ENCODE measurements at regions not wholly inside any gene's neighbourhood (a gene's known extent, or its start where the extent isn't known, plus 50 kb on each side); places are given as distances from the start of the nearest gene placed in this dataset.
"Not testable (repeated sequence)": the region's sequence is repeated elsewhere in the genome, so short reads cannot be mapped to it uniquely, and the experiment has no call there.

DNA sequence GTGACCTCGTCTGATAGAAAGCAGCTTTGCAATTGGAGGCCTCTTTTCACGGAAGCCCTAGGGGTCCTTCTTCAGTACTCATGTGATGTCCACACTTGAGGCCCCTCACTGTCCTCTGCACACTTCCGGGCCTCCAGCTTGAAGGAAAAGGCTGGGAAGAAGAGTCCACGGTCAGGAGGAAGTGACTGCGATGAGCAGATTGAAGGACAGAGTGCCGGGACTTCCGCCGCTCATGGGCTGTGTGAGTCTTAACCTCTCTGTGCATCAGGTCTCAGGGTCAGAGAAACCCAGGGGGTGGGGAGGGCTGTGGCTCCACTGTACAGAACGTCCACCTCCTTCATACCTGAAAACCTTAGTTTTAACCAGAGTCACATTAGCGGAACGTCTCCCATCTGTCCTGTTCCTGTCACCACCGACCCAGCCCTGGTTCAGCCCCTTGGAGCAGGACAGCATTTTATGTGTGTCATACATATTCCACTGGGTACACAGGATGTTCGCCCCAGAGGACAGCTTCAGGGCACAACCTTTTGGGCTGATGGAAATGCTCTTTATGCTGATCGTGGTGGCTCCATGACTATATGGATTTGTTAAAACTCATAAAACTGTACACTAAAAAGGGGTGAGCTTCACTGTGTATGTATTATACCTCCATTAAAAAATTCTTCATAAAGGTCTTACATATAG, 51.0 kb upstream of the SORCS2 start:
- DNase-seq: no peak

DNA sequence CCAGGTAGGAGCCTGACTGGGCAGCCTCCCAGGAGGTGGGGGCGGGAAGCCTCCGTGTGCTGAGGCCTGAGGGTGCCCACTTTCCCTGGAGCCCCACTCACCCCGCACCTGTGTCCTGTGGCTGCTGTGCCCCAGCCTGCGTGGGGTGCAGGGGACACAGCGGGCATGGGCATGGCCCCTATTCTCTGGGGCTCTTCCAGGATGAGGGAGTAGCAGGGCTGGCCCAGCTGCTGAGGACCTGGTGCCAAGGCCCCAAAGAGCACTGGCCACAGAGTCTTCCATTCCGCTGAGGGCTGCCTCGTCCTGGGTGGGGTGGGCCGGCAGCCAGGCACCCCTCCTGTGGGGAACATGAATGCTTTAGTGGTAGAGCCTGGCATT, 51.7 kb upstream of the SORCS2 start:
- no peak for DNase-seq

DNA sequence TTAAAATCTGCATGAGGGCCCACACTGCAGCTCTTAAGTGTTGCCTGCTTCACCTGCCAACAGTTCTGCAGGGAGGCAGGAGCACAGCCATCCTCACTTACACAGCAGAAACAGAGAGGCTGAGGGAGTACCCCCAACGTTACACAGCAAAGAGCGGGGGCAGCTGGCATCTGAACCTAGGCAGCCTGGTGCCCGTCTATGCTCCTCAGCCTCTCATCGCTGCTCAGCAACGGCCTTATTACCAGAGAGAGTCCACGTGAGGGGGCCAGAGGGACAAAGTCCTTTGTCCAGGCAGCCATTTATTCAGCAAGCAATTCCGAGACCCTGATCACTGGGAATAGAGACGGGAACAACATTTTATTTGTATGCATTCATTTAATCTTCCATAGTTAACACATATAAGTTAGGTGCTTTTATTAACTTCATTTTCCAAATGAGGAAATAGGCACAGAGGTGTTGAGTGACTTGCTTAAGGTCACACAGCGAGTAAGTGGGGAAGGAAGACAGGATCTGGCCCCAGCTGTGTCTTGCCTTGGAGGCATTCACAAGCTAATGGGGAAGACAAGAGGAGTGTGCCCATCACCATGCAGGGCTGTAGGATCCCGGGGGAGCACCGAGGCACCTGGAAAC, 52.2 kb upstream of the SORCS2 start:
- DNase-seq: no peak

DNA sequence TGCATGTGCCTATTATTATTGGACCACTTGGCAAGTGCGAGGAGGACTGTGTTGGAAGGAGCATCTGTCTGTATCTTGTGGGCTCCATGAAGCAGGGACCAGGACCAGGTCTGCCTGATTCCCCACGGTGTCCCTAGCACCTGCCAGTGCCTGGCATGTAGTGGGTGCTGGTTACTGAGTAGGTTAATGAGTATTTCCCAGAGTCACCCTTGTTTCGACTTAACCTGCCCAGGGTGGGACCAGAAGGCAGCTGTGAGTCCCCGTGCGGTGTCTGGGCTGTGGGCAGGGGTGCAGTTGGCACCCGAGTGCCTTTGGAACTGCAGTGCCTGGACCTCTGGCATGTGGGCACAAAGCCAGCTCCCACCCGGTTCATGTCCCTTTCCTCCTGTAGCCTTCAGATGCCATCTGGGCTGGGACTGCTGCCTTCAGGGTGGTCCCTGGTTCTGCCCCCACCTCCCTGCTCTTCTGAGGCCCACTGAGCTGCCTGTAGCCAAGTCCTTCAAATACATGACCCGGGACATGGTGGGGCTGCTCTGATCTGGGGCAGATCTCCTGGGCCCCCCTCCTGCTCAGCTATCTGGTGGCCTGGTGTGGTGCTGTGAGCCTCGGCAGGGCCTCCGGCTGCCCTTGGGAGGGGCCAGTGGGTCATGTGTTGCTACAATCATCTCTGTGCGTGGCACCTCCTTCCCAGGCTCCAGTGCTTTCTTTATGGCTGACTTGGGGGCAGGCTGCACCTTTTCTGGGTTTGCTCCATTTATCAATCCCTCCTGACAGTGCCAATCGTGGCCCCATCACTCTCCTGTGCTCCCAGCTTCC, 53.0 kb upstream of the SORCS2 start:
- no peak for DNase-seq

DNA sequence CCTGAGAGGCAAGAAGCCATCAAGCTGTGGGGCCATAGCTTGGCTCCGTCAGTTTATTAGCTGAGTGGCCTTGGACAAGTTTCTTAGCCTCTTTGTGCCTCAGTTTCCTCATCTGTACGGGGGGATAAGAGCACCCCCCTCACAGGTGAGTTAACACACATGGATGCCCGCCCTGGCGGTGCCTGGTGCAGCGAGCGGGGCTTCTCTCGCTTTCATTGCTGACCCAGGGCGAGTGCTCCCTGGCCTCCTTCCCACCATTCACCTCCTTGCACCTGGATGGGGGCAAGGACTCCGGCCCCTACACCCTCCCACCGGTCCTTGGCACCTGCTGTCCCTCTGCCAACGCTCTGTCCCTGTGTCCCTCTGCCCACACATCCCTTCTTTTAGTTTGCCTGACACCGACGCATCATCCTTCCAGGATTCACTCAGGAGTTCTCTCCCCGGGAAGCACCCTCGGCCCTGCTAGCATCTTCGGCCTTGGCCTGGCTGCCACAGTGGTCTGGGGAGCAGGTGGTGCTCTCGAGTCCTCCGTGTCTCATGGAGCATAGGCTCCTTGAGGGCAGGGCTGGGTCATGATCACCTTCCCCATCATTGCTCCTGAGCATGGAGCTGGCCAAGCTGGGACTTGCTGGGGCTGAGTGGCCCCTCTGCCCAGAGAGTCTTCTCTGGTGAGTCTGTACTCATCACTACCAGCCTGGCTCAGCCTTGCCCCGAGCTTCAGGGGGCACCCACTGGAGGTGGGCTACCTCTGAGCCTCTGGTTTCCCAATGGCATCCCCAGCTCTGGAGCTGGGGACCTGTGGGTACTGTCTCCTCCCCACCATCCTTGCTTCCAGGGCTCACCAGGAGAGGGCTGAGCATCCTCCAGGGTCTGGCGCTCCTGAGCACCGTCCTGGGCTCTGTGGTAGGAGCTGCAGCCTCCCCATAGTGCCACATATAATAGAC, 53.8 kb upstream of the SORCS2 start:
- DNase-seq: no peak

DNA sequence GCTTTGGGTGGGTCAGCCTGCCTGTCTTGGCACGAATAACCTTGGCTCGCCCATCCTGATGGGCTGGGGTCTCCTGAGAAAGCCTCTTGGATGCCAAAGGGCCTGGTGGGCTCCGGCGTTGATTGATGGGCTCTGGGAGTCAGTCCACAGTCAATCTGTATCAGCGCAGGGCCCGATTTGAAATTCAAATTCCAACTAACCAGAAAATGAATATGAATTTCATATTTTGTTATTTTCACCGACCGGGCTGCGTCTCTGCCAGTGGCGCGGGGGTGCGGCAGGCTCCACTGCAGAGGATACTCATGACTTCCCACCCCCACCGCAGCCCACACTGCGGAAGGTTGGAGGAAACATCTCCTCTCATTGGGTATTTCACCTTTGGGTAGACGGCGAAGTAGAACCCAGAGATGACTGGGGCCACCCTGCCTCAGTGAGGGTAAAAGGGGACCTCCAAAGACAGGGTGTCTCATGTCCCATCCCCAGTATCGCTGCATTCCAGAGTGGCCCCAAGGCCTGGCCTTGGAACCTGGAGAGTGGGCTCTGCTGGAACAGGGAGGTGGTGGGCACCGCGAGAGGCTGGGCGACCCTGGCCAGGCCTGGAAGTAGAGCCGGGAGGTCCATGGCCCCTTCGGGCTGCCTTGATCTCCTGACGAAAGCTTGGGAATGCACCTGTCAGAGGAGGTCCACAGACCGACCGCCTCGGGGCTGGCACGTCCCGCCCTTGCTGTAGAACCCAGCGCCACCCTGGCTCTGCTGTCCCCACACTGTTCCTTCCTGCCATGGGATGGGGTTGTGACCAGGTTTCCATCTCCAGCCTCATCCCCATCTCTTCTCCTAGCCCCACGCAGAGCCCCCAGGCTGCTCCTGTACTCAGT, 54.8 kb upstream of the SORCS2 start:
- no peak for DNase-seq

DNA sequence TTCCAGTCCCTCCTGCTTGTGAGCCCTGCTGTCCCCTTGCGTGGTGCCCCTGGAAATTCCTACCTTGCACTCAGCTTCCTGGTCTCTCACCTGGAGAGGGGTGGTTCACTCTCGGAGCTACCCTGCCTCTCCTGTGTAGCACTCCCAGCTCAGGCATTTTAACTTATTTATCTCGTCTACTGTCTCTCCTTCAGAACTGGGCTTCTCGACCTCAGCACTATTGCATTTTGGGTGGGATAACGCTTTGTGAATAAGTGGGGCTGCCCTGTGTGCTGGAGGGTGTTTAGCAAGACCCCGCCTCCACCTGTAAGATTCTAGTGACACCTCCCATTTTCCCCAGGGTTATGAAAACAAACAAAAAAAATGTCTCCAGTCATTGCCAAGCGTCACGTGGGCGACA, 56.0 kb upstream of the SORCS2 start:
- no peak for DNase-seq

DNA sequence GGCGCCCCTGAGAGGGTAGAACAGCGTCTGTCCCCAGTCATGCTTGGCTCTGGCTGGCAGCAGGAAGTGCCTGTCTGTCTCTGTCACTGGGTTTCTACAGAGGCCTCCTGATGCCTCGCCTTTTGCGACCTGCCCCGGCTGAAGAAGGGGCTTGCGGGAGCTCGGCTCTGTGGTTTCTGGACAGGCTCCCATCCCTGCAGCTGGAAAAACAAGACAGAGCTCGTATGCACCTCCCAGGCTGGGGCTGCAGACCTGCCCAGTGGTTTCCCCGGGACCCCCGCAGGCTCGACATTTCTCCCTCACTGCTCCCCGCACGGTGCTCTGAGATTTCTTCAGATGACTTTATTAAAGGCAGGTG, 57.0 kb upstream of the SORCS2 start:
- DNase-seq: no peak

DNA sequence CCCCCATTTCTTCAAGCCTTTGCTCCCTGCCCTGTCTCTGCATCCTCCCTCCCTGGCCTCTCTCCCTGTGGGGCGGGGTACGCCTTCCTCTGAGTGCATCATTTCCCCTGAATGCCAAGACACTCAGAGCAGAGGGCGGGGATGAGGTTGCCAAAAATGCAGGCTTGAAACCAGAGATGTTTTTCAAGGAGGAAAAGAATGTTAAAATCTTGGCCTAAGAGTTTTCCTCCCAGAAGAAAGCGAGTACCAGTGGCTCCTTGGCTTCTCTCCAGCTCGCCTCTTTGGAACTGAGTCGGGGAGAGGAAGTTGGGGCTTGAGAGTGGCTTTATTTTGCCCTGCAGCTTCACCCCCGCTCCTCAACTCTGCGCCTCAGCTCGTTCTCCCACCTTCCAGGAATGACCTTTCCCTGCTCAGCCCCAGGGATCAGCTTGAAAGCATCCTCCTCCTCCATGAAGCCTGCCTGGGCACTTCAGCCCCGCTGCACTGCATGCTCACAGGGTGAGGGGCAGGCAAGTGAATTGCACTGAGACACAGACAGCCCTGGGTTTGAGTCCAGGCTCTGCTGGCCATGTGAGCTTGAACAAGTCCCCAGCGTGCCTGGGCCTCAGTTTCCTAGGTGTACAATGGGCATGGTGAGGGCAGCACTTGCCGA, 57.5 kb upstream of the SORCS2 start:
- DNase-seq: peak in 1 of 2 experiments; percentile 20

DNA sequence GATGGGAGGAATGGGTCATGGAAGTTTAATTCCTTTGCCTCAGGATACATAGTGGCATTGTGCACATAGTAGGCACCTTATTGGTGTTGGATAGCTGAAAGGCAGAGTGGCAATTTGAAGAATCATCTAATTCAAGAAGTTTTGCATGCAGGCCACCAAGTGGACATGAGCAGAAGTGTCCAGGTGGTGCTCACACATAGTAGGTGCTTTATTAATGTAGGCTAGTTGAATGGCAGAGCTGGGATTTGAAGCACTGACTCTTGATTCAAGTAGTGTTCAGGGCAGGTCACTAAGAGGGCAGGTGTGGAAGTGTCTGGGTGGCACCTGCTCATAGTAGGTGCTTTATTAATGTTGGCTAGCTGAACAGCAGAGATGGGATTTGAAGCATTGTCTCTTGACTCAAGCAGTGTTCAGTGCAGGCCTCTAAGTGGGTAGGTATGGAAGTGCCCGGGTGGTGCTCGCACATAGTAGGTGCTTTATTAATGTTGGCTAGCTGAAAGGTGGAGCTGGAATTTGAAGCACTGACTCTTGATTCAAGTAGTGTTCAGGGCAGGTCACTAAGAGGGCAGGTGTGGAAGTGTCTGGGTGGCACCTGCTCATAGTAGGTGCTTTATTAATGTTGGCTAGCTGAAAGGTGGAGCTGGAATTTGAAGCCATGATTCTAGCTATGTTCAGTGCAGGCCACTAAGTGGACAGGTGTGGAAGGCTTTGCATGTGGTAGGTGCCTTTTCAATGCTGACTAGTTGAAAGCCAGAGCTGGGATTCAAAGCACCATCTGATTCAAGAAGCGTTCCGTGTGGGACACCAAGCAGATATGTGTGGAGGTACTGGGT, 58.3 kb upstream of the SORCS2 start:
- not testable (repeated sequence) for DNase-seq

DNA sequence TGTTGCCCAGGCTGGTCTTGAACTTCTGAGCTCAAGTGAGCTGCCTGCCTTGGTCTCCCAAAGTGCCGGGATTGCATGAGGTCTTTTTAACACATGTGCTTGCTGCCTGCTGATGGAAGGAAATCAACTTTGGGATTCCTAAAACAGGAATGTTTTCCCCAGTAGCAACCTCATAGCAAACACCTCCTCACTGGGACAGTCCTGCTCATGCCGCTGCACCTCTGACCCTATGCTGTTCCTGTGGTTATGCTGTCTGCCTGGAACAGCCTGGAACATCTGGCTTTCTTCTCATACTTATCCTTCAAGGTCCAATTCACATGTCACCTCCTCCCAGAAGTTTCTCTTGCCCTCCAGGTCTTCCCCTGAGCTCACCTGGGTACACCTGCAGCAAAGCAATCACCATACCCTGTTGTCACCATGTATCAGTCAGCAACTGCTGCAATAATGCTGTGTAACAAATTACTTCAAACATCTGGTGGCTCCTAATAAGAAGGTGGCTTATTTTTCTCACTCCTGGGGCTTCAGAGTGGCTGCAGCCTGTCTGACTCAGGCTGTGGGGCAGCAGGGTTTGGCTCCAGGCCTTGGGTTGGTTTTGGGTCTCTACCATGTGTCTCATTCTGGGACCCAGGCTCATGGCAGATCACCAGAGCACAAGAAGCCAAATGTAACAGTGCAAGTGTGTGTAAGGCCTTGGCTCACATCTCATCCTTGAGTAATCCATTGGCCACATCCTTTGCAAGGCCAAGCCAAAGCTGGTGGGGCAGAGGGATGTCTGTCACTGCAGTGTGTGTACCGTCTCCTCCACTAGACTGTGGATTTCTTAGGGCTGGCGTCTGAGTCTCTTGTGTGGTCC, 59.4 kb upstream of the SORCS2 start:
- no peak for DNase-seq

DNA sequence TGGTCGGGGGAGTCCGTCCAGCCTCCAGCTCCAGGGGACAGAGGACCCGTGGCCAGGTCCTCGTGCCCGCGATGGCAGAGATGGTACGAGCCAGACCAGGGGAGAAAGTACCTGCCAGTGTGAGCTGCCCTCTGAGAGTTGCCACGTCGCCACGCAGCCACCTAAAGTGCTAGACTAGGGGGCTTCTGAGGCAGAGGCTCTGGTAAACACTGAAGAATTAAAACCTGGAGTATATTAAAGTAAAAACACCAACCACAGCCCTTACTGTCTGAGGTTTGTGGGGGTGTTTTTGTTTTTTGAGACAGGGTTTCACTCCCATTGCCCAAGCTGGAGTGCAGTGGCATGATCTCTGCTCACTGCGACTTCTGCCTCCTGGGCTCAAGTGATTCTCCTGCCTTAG, 60.1 kb upstream of the SORCS2 start:
- DNase-seq: no peak

DNA sequence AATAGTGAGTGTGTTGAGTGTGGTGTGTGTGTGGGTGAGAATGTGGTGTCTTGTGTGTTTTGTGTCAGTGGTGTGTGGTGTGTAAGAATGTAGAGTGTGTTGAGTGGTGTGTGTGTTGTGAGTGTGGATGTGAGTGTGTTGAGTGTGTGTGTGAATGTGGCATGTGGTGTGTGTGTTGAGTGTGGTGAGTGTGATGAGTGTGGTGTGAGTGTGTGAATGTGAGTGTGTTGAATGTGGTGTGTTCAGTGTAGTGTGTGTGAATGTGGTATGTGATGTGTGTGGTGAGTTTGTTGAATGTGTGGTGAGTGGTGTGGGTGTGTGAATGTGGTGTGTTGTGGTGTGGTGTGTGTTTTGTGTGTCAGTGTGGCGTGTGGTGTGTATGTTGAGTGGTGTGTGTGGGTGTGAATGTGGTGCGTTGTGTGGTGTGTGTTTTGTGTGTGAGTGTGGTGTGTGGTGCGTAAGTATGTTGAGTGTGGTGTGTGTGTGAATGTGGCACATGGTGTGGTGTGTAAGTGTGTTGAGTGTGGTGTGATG, 60.8 kb upstream of the SORCS2 start:
- no peak for DNase-seq

DNA sequence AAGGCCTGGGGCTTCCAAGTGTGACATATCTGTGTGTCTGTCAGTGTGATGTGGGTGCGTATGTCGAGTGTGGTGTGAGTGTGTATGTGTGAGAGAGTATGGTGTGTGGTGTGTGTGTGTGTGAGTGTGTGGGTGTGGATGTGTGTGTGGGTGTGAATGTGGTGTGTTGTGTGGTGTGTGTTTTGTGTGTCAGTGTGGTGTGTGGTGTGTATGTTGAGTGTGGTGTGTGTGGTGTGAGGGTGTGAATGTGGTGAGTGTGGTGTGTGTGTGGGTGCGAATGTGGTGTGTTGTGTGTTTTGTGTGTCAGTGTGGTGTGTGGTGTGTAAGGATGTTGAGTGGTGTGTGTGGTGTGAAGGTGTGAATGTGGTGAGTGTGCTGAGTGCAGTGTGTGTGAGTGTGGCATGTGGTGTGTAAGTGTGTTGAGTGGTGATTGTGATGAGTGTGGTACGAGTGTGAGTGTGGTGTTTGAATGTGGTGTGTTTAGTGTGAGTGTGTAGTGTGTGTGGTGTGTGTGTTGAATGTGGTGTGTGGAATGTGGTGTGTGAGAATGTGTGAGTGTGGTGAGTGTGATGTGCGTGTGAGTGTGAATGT, 61.6 kb upstream of the SORCS2 start:
- no peak for DNase-seq

DNA sequence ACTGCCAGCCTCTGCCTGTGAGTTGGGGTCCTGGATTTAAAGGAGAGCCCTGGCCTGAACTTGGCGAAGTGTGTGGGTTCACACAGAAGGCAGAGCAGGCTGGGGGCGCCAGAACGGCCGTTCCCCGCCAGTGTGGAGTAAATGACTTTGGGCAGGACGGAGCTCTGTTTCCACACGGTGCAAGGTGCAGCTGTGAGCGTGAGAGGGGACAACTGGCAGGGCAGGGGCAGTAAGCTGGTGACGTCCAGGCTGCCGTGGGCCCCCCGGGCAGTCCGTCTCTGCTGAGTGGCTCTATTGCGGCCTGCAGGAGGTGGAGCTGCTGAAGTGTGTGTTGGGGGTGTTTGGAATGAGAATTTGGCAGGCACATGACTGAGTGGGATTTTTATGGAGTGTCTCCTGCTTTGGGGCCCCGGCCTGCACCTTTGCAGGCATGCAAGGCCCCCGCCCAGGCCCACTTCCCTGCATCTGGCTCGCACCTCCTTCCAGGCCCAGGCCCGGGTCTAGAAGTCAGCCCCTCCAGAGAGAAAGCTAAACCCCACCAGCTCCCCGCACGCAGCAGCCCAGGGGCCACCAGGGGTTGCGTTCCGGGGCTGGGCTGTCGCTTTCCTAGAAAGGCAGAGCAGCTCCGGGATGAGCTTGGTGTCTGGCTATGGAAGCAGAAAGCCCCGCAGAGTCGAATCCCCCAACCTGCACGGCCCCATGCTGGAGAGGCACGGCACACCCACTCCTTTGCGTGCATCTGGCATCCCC, 62.2 kb upstream of the GRPEL1 start:
- DNase-seq: no peak

DNA sequence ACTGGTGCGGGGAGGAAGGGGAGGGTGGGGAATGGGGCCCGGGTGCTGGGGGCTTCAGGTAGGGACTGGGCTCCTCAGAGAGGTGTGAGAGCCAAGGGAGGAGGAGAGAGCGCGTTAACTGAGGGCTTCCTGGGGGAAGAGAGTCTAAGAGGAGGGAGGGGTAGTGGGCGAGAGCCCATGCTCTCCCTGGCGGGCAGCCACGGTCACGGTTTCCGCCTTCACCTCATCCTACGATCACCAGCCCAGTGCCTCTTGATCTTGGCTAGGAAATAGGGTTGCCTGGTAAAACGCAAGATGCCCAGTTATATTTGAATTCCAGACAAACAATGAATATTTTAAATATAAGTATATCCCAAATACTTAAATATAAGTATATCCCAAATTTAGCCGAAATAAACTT, 60.8 kb upstream of the GRPEL1 start:
- DNase-seq: no peak

DNA sequence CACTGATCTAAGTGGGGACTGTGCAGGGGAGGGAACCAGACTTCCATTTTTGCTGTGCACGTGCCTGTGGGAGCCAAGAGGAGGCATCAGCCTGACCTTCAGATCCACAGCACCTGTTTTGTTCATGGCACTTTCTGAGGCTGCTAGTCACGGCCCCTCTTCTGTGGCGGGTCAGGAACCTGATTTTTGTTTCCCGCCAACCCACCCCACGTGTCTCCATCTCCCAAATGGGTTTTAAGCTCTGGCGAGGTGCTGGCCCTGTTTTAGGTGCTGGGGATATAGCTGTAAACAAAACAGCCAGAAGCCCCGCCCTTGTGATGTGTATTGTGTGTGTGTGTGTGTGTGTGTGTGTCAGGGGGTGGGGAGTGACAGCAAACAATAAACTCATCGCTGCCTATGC, 60.4 kb upstream of the GRPEL1 start:
- DNase-seq: no peak

DNA sequence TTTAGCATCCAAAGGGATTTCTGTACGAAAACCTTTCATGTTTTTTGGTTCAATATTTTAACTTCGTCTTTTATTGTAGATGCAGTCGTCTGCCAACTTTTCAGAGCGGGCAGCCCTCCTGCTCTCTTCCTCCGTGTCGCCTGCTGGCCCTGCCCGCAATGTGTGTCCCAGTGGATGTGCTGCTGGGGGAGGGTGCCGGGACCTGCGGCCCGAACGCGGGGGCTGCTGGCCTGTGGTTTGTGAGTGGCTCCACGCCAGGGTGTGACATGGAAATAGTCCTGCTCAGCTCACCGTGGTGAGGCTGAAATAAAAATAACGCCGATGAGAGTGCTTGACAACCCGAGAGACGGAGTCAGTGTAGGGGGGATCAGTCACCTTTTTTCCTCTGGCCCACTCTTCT, 59.7 kb upstream of the GRPEL1 start:
- DNase-seq: no peak
